Activated naive CD8-positive, alpha-beta T cell treated with anti-CD3 and anti-CD28 coated beads for 36 hours (primary cell): ENCODE measurements at regions not wholly inside any gene's neighbourhood (a gene's known extent, or its start where the extent isn't known, plus 50 kb on each side); places are given as distances from the start of the nearest gene placed in this dataset.

ENCODE experiments used
- DNase-seq: peaks from one replicate; pipeline ENCODE4 v3.0.0; 2021
- H3K27ac Mint-ChIP-seq: one replicate; pipeline ENCODE4 v1.8.0; 2022; ENCODE audit warnings: mild to moderate bottlenecking, moderate library complexity, mixed read lengths
- H3K27me3 Mint-ChIP-seq: one replicate; pipeline ENCODE4 v1.8.0; 2022; ENCODE audit warnings: mild to moderate bottlenecking, mixed read lengths
- H3K36me3 Mint-ChIP-seq: one replicate; pipeline ENCODE4 v1.8.0; 2021; ENCODE audit warnings: mild to moderate bottlenecking, mixed read lengths
- H3K4me1 Mint-ChIP-seq: one replicate; pipeline ENCODE4 v1.8.0; 2021; ENCODE audit warnings: mixed read lengths
- H3K4me3 Mint-ChIP-seq: one replicate; pipeline ENCODE4 v1.8.0; 2022; ENCODE audit warnings: mild to moderate bottlenecking, moderate library complexity, mixed read lengths
- H3K9me3 Mint-ChIP-seq: one replicate; pipeline ENCODE4 v1.8.0; 2022; ENCODE audit warnings: mixed read lengths

- H3K4me1 Mint-ChIP-seq = no peaks in the 10 kb centered on the region
- H3K4me3 Mint-ChIP-seq = no peak overlapping the region
- no peak overlapping the region for H3K27ac Mint-ChIP-seq
- no peaks in the 10 kb centered on the region for H3K27me3 Mint-ChIP-seq
- no peaks in the 10 kb centered on the region for H3K9me3 Mint-ChIP-seq
- H3K36me3 Mint-ChIP-seq = no peaks in the 10 kb centered on the region
- no peak for DNase-seq
These were observed 177.8 kb downstream of the EN1 start for GRCh38 chr2:118669654-118670053.

GRCh38 chr2:118668431-118669424 lies 178.7 kb downstream of the EN1 start:
- peaks cover 1% of the 10 kb centered on the region for H3K9me3 Mint-ChIP-seq
- H3K27me3 Mint-ChIP-seq = no peaks in the 10 kb centered on the region
- H3K4me1 Mint-ChIP-seq = no peaks in the 10 kb centered on the region
- no peaks in the 10 kb centered on the region for H3K36me3 Mint-ChIP-seq
- no peak for DNase-seq
- no peak overlapping the region for H3K27ac Mint-ChIP-seq
- no peak overlapping the region for H3K4me3 Mint-ChIP-seq

- DNase-seq = no peak
- no peaks in the 10 kb centered on the region for H3K36me3 Mint-ChIP-seq
- H3K4me1 Mint-ChIP-seq = no peaks in the 10 kb centered on the region
- H3K4me3 Mint-ChIP-seq = no peak overlapping the region
- no peaks in the 10 kb centered on the region for H3K27me3 Mint-ChIP-seq
- peaks cover 1% of the 10 kb centered on the region for H3K9me3 Mint-ChIP-seq
- H3K27ac Mint-ChIP-seq = no peak overlapping the region
These were observed 179.5 kb downstream of the EN1 start for GRCh38 chr2:118667964-118668363.

GRCh38 chr2:118667348-118667747 lies 180.1 kb downstream of the EN1 start:
- Mint-ChIP-seq H3K27me3 (peaks cover 5% of the 10 kb centered on the region), H3K4me1 (no peaks in the 10 kb centered on the region), H3K9me3 (peaks cover 1% of the 10 kb centered on the region), H3K36me3 (no peaks in the 10 kb centered on the region), H3K27ac (no peak overlapping the region), H3K4me3 (no peak overlapping the region)
- no peak for DNase-seq

- Mint-ChIP-seq H3K4me1 (no peaks in the 10 kb centered on the region), H3K4me3 (no peak overlapping the region), H3K9me3 (peaks cover 1% of the 10 kb centered on the region), H3K27ac (no peak overlapping the region), H3K27me3 (peaks cover 5% of the 10 kb centered on the region), H3K36me3 (no peaks in the 10 kb centered on the region)
- DNase-seq = no peak
These were observed 181.5 kb downstream of the EN1 start for GRCh38 chr2:118665784-118666529.

GRCh38 chr2:118661179-118661578 lies 186.3 kb downstream of the EN1 start:
- Mint-ChIP-seq H3K27ac (no peak overlapping the region), H3K27me3 (peaks cover 5% of the 10 kb centered on the region), H3K36me3 (no peaks in the 10 kb centered on the region), H3K9me3 (peaks cover 1% of the 10 kb centered on the region), H3K4me3 (no peak overlapping the region), H3K4me1 (no peaks in the 10 kb centered on the region)
- no peak for DNase-seq

- H3K27ac Mint-ChIP-seq = no peak overlapping the region
- H3K4me3 Mint-ChIP-seq = no peak overlapping the region
- DNase-seq = no peak
These were observed 188.8 kb downstream of the EN1 start for GRCh38 chr2:118658596-118659198.

GRCh38 chr2:118657466-118657865 lies 190.0 kb downstream of the EN1 start:
- Mint-ChIP-seq H3K27ac (no peak overlapping the region), H3K9me3 (peaks cover 3% of the 10 kb centered on the region), H3K4me1 (no peaks in the 10 kb centered on the region), H3K27me3 (peaks cover 2% of the 10 kb centered on the region), H3K36me3 (no peaks in the 10 kb centered on the region), H3K4me3 (no peak overlapping the region)
- no peak for DNase-seq

More at GRCh38 chr2:118658596-118659198, 188.8 kb downstream of the EN1 start:
- no peaks in the 10 kb centered on the region for H3K9me3 Mint-ChIP-seq
- H3K27me3 Mint-ChIP-seq = peaks cover 5% of the 10 kb centered on the region
- no peaks in the 10 kb centered on the region for H3K4me1 Mint-ChIP-seq
- H3K36me3 Mint-ChIP-seq = no peaks in the 10 kb centered on the region

GRCh38 chr2:118654945-118655344 lies 192.5 kb downstream of the EN1 start:
- Mint-ChIP-seq H3K27ac (no peak overlapping the region), H3K36me3 (no peaks in the 10 kb centered on the region), H3K4me1 (no peaks in the 10 kb centered on the region), H3K4me3 (no peak overlapping the region), H3K9me3 (peaks cover 11% of the 10 kb centered on the region), H3K27me3 (peaks cover 14% of the 10 kb centered on the region)
- DNase-seq = no peak

GRCh38 chr2:118650327-118650726 lies 197.1 kb downstream of the EN1 start:
- Mint-ChIP-seq H3K4me3 (no peak overlapping the region), H3K9me3 (peaks cover 11% of the 10 kb centered on the region)

GRCh38 chr2:118645876-118646275 lies 201.6 kb downstream of the EN1 start:
- Mint-ChIP-seq H3K27me3 (peaks cover 16% of the 10 kb centered on the region), H3K4me1 (no peaks in the 10 kb centered on the region), H3K36me3 (no peaks in the 10 kb centered on the region), H3K9me3 (peaks cover 5% of the 10 kb centered on the region), H3K4me3 (no peak overlapping the region), H3K27ac (no peak overlapping the region)
- no peak for DNase-seq

More at GRCh38 chr2:118650327-118650726, 197.1 kb downstream of the EN1 start:
- Mint-ChIP-seq H3K36me3 (no peaks in the 10 kb centered on the region), H3K27ac (no peak overlapping the region), H3K27me3 (peaks cover 16% of the 10 kb centered on the region), H3K4me1 (no peaks in the 10 kb centered on the region)
- DNase-seq = no peak

- DNase-seq = no peak
- Mint-ChIP-seq H3K36me3 (no peaks in the 10 kb centered on the region), H3K4me1 (no peaks in the 10 kb centered on the region), H3K27me3 (peaks cover 5% of the 10 kb centered on the region), H3K27ac (no peak overlapping the region), H3K4me3 (no peak overlapping the region), H3K9me3 (no peaks in the 10 kb centered on the region)
These were observed 203.3 kb downstream of the EN1 start for GRCh38 chr2:118644190-118644589.

- DNase-seq = no peak
- Mint-ChIP-seq H3K4me1 (no peaks in the 10 kb centered on the region), H3K27me3 (peaks cover 5% of the 10 kb centered on the region), H3K27ac (no peak overlapping the region), H3K4me3 (no peak overlapping the region), H3K9me3 (no peaks in the 10 kb centered on the region), H3K36me3 (no peaks in the 10 kb centered on the region)
These were observed 204.2 kb downstream of the EN1 start for GRCh38 chr2:118643294-118643693.

- H3K36me3 Mint-ChIP-seq = no peaks in the 10 kb centered on the region
- no peaks in the 10 kb centered on the region for H3K4me1 Mint-ChIP-seq
- H3K9me3 Mint-ChIP-seq = no peaks in the 10 kb centered on the region
- no peak for DNase-seq
- no peak overlapping the region for H3K4me3 Mint-ChIP-seq
- H3K27me3 Mint-ChIP-seq = peaks cover 5% of the 10 kb centered on the region
- no peak overlapping the region for H3K27ac Mint-ChIP-seq
These were observed 204.9 kb downstream of the EN1 start for GRCh38 chr2:118642501-118642900.

GRCh38 chr2:118641711-118642110 lies 205.7 kb downstream of the EN1 start:
- Mint-ChIP-seq H3K4me1 (no peaks in the 10 kb centered on the region), H3K4me3 (no peak overlapping the region), H3K27me3 (peaks cover 10% of the 10 kb centered on the region), H3K27ac (no peak overlapping the region), H3K9me3 (no peaks in the 10 kb centered on the region), H3K36me3 (no peaks in the 10 kb centered on the region)
- no peak for DNase-seq
